Ascending aorta (tissue), 2 donors: ENCODE measurements at regions not wholly inside any gene's neighbourhood (a gene's known extent, or its start where the extent isn't known, plus 50 kb on each side); places are given as distances from the start of the nearest gene placed in this dataset.

Source experiments
- DNase-seq, 2 donors: peaks; one replicate each; pipeline ENCODE4 v3.0.0-alpha.2; 2019; ENCODE audit warnings: low spot score in 2 of 2
- H3K27ac ChIP-seq, 2 donors: fragments of 200-600 bp; sonication (generic); one replicate each; pipeline ENCODE4 v1.5.1; 2016 to 2017; ENCODE audit warnings: mild to moderate bottlenecking in 1 of 2
- H3K27me3 ChIP-seq: fragments of 200-600 bp; sonication (generic); one replicate; pipeline ENCODE4 v1.5.1; 2017
- H3K36me3 ChIP-seq, 2 donors: fragments of 200-600 bp; sonication (generic); one replicate each; pipeline ENCODE4 v1.5.1; 2016
- H3K4me1 ChIP-seq, 2 donors: fragments of 200-600 bp; sonication (generic); one replicate each; pipeline ENCODE4 v1.5.1; 2016 to 2017; ENCODE audit warnings: mild to moderate bottlenecking in 1 of 2
- H3K4me3 ChIP-seq, 2 donors: fragments of 200-600 bp; sonication (generic); one replicate each; pipeline ENCODE4 v1.5.1; 2016 to 2017; ENCODE audit warnings: mild to moderate bottlenecking in 1 of 2
- H3K9me3 ChIP-seq, 2 donors: fragments of 200-600 bp; sonication (generic); one replicate each; pipeline ENCODE4 v1.5.1; 2016
- intact Hi-C: fragments of 100-400 bp; cut with DNase I; formaldehyde crosslinking; loops from one replicate; pipeline ENCODE4 v1.15.1; 2023
- TF ChIP-seq, protein P1 (sequence below), 3 experiments: fragments of 200-600 bp in 2 of 3; fragments of 450-650 bp in 1 of 3; sonication (generic) in 2 of 3; IDR thresholded peaks; one replicate each; pipeline ENCODE4 v1.5.1; 2016 to 2019; ENCODE audit warnings: antibody characterized with exemption in 3 of 3, mild to moderate bottlenecking in 1 of 3, moderate library complexity in 1 of 3

DNA sequence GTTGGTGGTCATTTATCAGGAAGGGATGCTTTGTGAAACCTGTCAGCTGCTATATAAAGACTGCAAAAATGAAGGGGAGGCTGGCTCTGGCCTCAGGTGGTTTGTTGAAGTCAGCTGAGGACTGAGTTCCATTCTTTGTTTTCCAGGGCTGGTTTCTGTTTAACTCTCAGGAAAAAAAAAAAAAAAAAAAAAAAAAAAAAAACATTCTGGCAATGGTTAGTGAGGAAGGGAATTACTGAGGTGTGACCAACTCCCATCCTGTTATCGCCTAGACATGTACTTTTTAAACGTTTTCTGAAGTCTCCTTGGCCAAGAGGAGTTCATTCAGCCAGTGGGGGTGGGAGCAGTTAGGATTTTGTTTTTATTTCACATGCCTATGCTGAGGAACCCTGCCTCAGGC lies 316.3 kb downstream of the OXSM start:
- no peaks in the 10 kb centered on the region for H3K27me3 ChIP-seq
- H3K9me3 ChIP-seq = no peaks in the 10 kb centered on the region
- H3K4me1 ChIP-seq = peaks cover 0 to 5% of the 10 kb centered on the region in 2 donors
- no peaks in the 10 kb centered on the region for H3K36me3 ChIP-seq
- intact Hi-C loops = loop anchor here (10.0 kb wide), 1 partner anchor 321 kb away; the partner anchor contains the start of gene NGLY1
- H3K4me3 ChIP-seq = no peak overlapping the region
- no peak for DNase-seq
- TF ChIP-seq, protein P1, sequence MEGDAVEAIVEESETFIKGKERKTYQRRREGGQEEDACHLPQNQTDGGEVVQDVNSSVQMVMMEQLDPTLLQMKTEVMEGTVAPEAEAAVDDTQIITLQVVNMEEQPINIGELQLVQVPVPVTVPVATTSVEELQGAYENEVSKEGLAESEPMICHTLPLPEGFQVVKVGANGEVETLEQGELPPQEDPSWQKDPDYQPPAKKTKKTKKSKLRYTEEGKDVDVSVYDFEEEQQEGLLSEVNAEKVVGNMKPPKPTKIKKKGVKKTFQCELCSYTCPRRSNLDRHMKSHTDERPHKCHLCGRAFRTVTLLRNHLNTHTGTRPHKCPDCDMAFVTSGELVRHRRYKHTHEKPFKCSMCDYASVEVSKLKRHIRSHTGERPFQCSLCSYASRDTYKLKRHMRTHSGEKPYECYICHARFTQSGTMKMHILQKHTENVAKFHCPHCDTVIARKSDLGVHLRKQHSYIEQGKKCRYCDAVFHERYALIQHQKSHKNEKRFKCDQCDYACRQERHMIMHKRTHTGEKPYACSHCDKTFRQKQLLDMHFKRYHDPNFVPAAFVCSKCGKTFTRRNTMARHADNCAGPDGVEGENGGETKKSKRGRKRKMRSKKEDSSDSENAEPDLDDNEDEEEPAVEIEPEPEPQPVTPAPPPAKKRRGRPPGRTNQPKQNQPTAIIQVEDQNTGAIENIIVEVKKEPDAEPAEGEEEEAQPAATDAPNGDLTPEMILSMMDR (IDR thresholded peaks at IDR 0.05) = no peak
- no peak overlapping the region for H3K27ac ChIP-seq

DNA sequence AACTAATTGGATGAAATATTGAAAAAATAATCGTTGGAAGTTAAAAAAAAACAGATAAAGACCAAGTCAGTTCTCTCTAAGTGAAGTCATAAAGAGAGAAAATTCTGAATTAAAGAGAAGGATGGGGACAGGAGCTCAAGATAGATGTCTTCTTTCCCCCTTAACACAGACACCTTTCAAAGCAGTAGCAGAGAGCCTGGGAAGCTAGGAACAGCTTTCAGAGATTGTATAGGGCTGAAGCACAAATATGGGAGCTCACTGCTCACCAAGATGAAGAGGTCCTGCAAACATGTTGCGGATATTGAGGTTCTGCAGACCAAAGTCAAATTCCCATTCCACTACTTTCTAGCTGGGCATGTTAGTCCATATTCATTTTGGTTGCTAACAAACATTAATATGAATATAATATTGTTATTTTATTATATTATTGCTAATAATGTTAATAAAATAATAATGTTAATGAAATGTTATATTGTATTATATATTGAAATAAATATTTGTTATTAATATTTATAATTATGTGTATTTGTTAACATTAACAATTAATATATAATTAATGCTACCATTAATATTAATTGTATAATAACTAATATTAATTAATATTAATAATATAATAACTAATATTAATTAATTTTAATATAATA lies 319.1 kb downstream of the OXSM start:
- TF ChIP-seq, protein P1 (IDR thresholded peaks at IDR 0.05) = no peak

DNA sequence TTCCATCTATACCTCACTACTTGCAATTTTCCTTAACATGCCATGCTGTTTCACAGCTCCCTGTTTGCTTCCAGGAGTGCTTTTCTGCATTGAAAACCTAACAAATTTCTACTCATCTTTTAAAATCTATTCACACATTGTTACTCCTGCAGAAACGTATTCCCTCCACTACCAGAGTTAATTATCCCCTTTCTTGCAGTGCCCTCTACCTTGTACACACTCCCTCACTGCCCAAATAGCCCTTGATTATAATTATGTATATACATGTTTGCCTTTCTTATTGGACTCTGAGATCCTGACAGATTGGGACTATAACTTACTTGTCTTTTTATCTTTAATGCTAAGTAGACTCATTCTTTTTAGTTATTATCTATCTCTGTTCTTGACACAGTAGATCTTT lies 325.0 kb downstream of the OXSM start:
- Histone ChIP-seq H3K36me3 (no peaks in the 10 kb centered on the region), H3K27me3 (no peaks in the 10 kb centered on the region), H3K9me3 (no peaks in the 10 kb centered on the region), H3K4me1 (no peaks in the 10 kb centered on the region), H3K4me3 (no peak overlapping the region), H3K27ac (no peak overlapping the region)
- intact Hi-C loops = no loop called here
- DNase-seq = no peak
- TF ChIP-seq, protein P1 (IDR thresholded peaks at IDR 0.05) = no peak

More for the DNA sequence above, 319.1 kb downstream of the OXSM start:
- Histone ChIP-seq H3K4me1 (peaks cover 0 to 5% of the 10 kb centered on the region in 2 donors), H3K27me3 (no peaks in the 10 kb centered on the region), H3K36me3 (no peaks in the 10 kb centered on the region), H3K9me3 (no peaks in the 10 kb centered on the region), H3K4me3 (no peak overlapping the region), H3K27ac (no peak overlapping the region)
- intact Hi-C loops = loop anchor here (10.0 kb wide), 1 partner anchor 324 kb away; the partner anchor contains the start of gene NGLY1
- no peak for DNase-seq

DNA sequence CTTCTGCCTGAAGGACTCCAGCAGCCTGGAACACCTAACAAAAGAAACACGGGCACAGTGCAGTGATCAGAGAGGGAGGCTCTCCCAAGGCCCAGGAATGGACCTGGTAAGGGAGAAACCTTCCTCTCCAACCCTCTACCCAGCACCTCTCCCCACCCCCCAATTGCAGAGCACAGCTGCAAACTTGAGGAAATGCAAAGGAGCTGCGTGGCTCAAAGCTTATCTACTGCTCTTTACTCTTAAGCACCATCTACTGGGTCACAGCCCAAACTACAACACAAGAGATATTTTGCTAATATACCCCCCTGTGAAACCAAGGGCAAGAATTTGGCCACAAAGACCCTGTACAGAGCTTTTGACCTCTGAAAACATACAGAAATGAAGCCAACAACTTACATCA lies 328.3 kb downstream of the OXSM start:
- Histone ChIP-seq H3K36me3 (no peaks in the 10 kb centered on the region), H3K4me1 (no peaks in the 10 kb centered on the region), H3K27ac (no peak overlapping the region), H3K4me3 (no peak overlapping the region), H3K9me3 (peaks cover 0 to 6% of the 10 kb centered on the region in 2 donors), H3K27me3 (no peaks in the 10 kb centered on the region)
- intact Hi-C loops = no loop called here
- TF ChIP-seq, protein P1 (IDR thresholded peaks at IDR 0.05) = peak in 1 of 3 experiments; percentile 35
- no peak for DNase-seq

DNA sequence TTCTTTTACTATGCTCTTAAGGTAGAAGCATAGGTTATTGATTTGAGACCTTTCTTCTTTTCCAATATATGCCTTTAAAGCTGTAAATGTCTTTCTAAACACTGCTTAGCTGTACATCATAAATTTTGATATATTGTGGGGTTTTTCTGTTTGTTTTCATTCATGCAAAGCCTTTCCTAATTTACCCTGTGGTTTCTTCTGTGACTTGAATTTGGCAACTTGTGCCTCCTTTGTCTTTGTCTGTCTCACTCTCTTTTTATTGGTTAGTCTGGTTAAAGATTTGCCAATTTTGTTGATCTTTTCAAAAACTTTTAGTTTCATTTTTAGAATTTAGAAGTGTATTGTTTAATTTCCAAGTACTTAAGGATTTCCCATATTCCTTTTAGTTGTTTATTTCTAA lies 343.1 kb downstream of the OXSM start:
- TF ChIP-seq, protein P1 (IDR thresholded peaks at IDR 0.05) = no peak
- H3K9me3 ChIP-seq = peaks cover 0 to 3% of the 10 kb centered on the region in 2 donors
- H3K36me3 ChIP-seq = no peaks in the 10 kb centered on the region
- intact Hi-C loops = no loop called here
- H3K27ac ChIP-seq = no peak overlapping the region
- H3K4me3 ChIP-seq = no peak overlapping the region
- no peak for DNase-seq
- H3K4me1 ChIP-seq = no peaks in the 10 kb centered on the region
- H3K27me3 ChIP-seq = no peaks in the 10 kb centered on the region
